Kidney (tissue), 13 donors: ENCODE measurements at regions not wholly inside any gene's neighbourhood (a gene's known extent, or its start where the extent isn't known, plus 50 kb on each side); places are given as distances from the start of the nearest gene placed in this dataset.
A peak's percentile ranks its signal among the peaks of the same experiment; 100 is the strongest.

Source experiments
- DNase-seq, 5 donors: peaks; one replicate each; pipeline ENCODE4 v3.0.0-alpha.2; 2013 to 2020
- FAIRE-seq: peaks from 2 replicates; lab custom pipeline; 2012; peaks lifted over from hg19 to GRCh38; lab: Jason Lieb, UNC
- H3K27ac ChIP-seq, 2 donors: one replicate each; pipeline ENCODE4 v1.7.0; 2013; ENCODE audit warnings: low read depth in 2 of 2, low read length in 2 of 2, inconsistent platforms in 1 of 2
- H3K27me3 ChIP-seq: one replicate; pipeline ENCODE4 v1.7.1; 2013; ENCODE audit warnings: low read length, inconsistent platforms; ENCODE audit not compliant: control insufficient read depth, insufficient read depth
- H3K36me3 ChIP-seq, 3 donors: one replicate each; pipeline versions ENCODE4 v1.7.0 to v1.7.1; 2013; ENCODE audit warnings: low read length in 3 of 3, control low read depth in 1 of 3, inconsistent platforms in 1 of 3; ENCODE audit not compliant: insufficient read depth in 3 of 3, control insufficient read depth in 2 of 3
- H3K4me1 ChIP-seq, 3 donors: one replicate each; pipeline versions ENCODE4 v1.7.0 to v1.7.1; 2013; ENCODE audit warnings: low read length in 3 of 3, inconsistent platforms in 1 of 3, low read depth in 1 of 3; ENCODE audit not compliant: control insufficient read depth in 2 of 3, insufficient read depth in 2 of 3
- H3K4me3 ChIP-seq, 3 donors: one replicate each; pipeline versions ENCODE4 v1.7.0 to v1.8.1; 2013; ENCODE audit warnings: low read length in 3 of 3, control low read depth in 1 of 3, inconsistent platforms in 1 of 3
- H3K9ac ChIP-seq, 3 donors: one replicate each; pipeline versions ENCODE4 v1.7.0 to v1.7.1; 2013; ENCODE audit warnings: low read length in 3 of 3, control low read depth in 1 of 3, inconsistent platforms in 1 of 3
- H3K9me3 ChIP-seq, 3 donors: one replicate each; pipeline versions ENCODE4 v1.7.0 to v1.7.1; 2013; ENCODE audit warnings: low read length in 3 of 3, control low read depth in 1 of 3, inconsistent platforms in 1 of 3; ENCODE audit not compliant: control insufficient read depth in 2 of 3, insufficient read depth in 1 of 3
- CTCF ChIP-seq: IDR thresholded peaks from 3 replicates; pipeline ENCODE4 v1.5.1; 2012; ENCODE audit warnings: mild to moderate bottlenecking, moderate library complexity, borderline replicate concordance; ENCODE audit not compliant: insufficient read depth; ENCODE audit errors: extremely low read depth
- intact Hi-C: fragments of 100-400 bp; cut with DNase I; formaldehyde crosslinking; loops from one replicate; pipeline ENCODE4 v1.11.1; 2022
- donor health status: control.
- donor health status: control.
- donor health status: control.
- donor health status: control.
- donor health status: control.
- donor health status: DM: yes; HTN: yes; CAD: no.
- donor health status: Normal renal cell carcinoma (clear cell type).

GRCh38 chr22:49321477-49322055 is 506.1 kb downstream of the BRD1 start:
- H3K27ac ChIP-seq: no peak overlapping the region
- intact Hi-C loops: no loop called here
- no peaks in the 10 kb centered on the region for H3K36me3 ChIP-seq
- TF ChIP-seq CTCF: no peak
- no peak overlapping the region for H3K9ac ChIP-seq
- no peak overlapping the region for H3K4me3 ChIP-seq
- no peaks in the 10 kb centered on the region for H3K27me3 ChIP-seq
- H3K9me3 ChIP-seq: no peaks in the 10 kb centered on the region
- FAIRE-seq (no peak), DNase-seq (peak in 2 of 5 donors; percentile 8 to 57)
- no peaks in the 10 kb centered on the region for H3K4me1 ChIP-seq

- H3K9ac ChIP-seq: no peak overlapping the region
- intact Hi-C loops: no loop called here
- no peaks in the 10 kb centered on the region for H3K9me3 ChIP-seq
- no peak overlapping the region for H3K4me3 ChIP-seq
- H3K4me1 ChIP-seq: no peaks in the 10 kb centered on the region
- no peaks in the 10 kb centered on the region for H3K27me3 ChIP-seq
- peak in 2 of 5 donors; percentile 4 to 37 for DNase-seq
- TF ChIP-seq CTCF: no peak
- H3K27ac ChIP-seq: no peak overlapping the region
- H3K36me3 ChIP-seq: no peaks in the 10 kb centered on the region
- no peak for FAIRE-seq
These were observed 506.8 kb downstream of the BRD1 start for GRCh38 chr22:49320714-49321476.

- Histone ChIP-seq H3K4me1 (no peaks in the 10 kb centered on the region), H3K27me3 (no peaks in the 10 kb centered on the region), H3K4me3 (no peak overlapping the region), H3K27ac (no peak overlapping the region), H3K36me3 (no peaks in the 10 kb centered on the region), H3K9me3 (no peaks in the 10 kb centered on the region), H3K9ac (no peak overlapping the region)
- no peak for TF ChIP-seq CTCF
- FAIRE-seq: no peak
- DNase-seq: no peak
- intact Hi-C loops: no loop called here
These were observed 510.3 kb downstream of the BRD1 start for GRCh38 chr22:49317369-49317768.
